WTC11 (cell line): ENCODE measurements at regions not wholly inside any gene's neighbourhood (a gene's known extent, or its start where the extent isn't known, plus 50 kb on each side); places are given as distances from the start of the nearest gene placed in this dataset.

Experiments used
- ATAC-seq: fragments of 200-7000 bp; cut with Tn5 transposase; 2 replicates; pipeline ENCODE4 v1.10.0; 2021; ENCODE audit warnings: mild to moderate bottlenecking, moderate library complexity
- CTCF ChIA-PET: fragments of 300-600 bp; sonication (Branson Sonifier 250); formaldehyde crosslinking; loops from one replicate; lab custom pipeline; 2021; ENCODE audit warnings: antibody characterized with exemption; lab: Charles Lee
- POLR2A ChIA-PET: fragments of 350-600 bp; sonication (Branson Sonifier 250); formaldehyde crosslinking; loops from one replicate; lab custom pipeline; 2021; ENCODE audit warnings: antibody characterized with exemption; lab: Charles Lee
- DNase-seq: peaks from one replicate; pipeline ENCODE4 v3.0.0; 2021; ENCODE audit warnings: low spot score
- H3K27ac Mint-ChIP-seq: 2 replicates; pipeline ENCODE4 v1.8.0; 2021; ENCODE audit warnings: mixed read lengths
- H3K27me3 Mint-ChIP-seq: 2 replicates; pipeline ENCODE4 v1.8.0; 2021; ENCODE audit warnings: low read depth, mild to moderate bottlenecking, moderate library complexity, mixed read lengths
- H3K36me3 Mint-ChIP-seq: 2 replicates; pipeline ENCODE4 v1.8.0; 2021; ENCODE audit warnings: mixed read lengths
- H3K4me1 Mint-ChIP-seq: 2 replicates; pipeline ENCODE4 v1.8.0; 2022; ENCODE audit warnings: mixed read lengths
- H3K4me3 Mint-ChIP-seq: 2 replicates; pipeline ENCODE4 v1.8.0; 2021; ENCODE audit warnings: mild to moderate bottlenecking, moderate library complexity, mixed read lengths
- H3K9me3 Mint-ChIP-seq: 2 replicates; pipeline ENCODE4 v1.8.0; 2021; ENCODE audit warnings: mixed read lengths
- ARID4B ChIP-seq: sonication (generic); formaldehyde crosslinking; IDR thresholded peaks from 2 replicates; pipeline ENCODE4 v1.8.0; 2023; ENCODE audit warnings: missing genetic modification reagents, mild to moderate bottlenecking, borderline replicate concordance
- ATF2 ChIP-seq: sonication (generic); formaldehyde crosslinking; IDR thresholded peaks from 2 replicates; pipeline ENCODE4 v1.8.1; 2022; ENCODE audit warnings: low read depth, missing genetic modification reagents, borderline replicate concordance
- CDX4 ChIP-seq: fragments of 250-450 bp; sonication (Bioruptor Pico); IDR thresholded peaks from 2 replicates; pipeline ENCODE4 v1.9.0; 2021; ENCODE audit warnings: moderate library complexity, mild to moderate bottlenecking, inconsistent platforms, borderline replicate concordance
- CREM ChIP-seq: sonication (generic); formaldehyde crosslinking; IDR thresholded peaks from 2 replicates; pipeline ENCODE4 v1.8.1; 2022; ENCODE audit warnings: mild to moderate bottlenecking, missing genetic modification reagents, moderate library complexity
- ERG ChIP-seq: fragments of 250-450 bp; sonication (Bioruptor Pico); IDR thresholded peaks from 2 replicates; pipeline ENCODE4 v1.8.0; 2021; ENCODE audit warnings: mild to moderate bottlenecking
- ESRRA ChIP-seq: sonication (generic); formaldehyde crosslinking; IDR thresholded peaks from 2 replicates; pipeline ENCODE4 v1.8.1; 2022; ENCODE audit warnings: mild to moderate bottlenecking, missing genetic modification reagents, borderline replicate concordance
- FOXK1 ChIP-seq: sonication (generic); formaldehyde crosslinking; IDR thresholded peaks from 2 replicates; pipeline ENCODE4 v1.8.0; 2022; ENCODE audit warnings: mild to moderate bottlenecking, moderate library complexity, missing genetic modification reagents
- GTF2I ChIP-seq: fragments of 250-450 bp; sonication (Bioruptor Pico); conservative IDR thresholded peaks from 2 replicates; pipeline ENCODE4 v1.4.0; 2021; ENCODE audit warnings: mild to moderate bottlenecking
- IRF1 ChIP-seq: sonication (generic); formaldehyde crosslinking; IDR thresholded peaks from 2 replicates; pipeline ENCODE4 v1.8.0; 2023; ENCODE audit warnings: missing genetic modification reagents
- OVOL2 ChIP-seq: fragments of 250-450 bp; sonication (Bioruptor Pico); IDR thresholded peaks from 2 replicates; pipeline ENCODE4 v1.9.0; 2021; ENCODE audit warnings: mild to moderate bottlenecking, borderline replicate concordance
- RORB ChIP-seq: fragments of 250-450 bp; sonication (Bioruptor Pico); IDR thresholded peaks from 2 replicates; pipeline ENCODE4 v1.9.0; 2021; ENCODE audit warnings: mild to moderate bottlenecking
- TCF7 ChIP-seq: sonication (generic); formaldehyde crosslinking; IDR thresholded peaks from 2 replicates; pipeline ENCODE4 v1.8.0; 2022; ENCODE audit warnings: mild to moderate bottlenecking, low read depth, missing genetic modification reagents, moderate library complexity
- ZNF263 ChIP-seq: sonication (generic); formaldehyde crosslinking; IDR thresholded peaks from 2 replicates; pipeline ENCODE4 v1.8.1; 2022; ENCODE audit warnings: low read depth, mild to moderate bottlenecking, moderate library complexity, missing genetic modification reagents
- ZNF416 ChIP-seq: fragments of 250-450 bp; sonication (Bioruptor Pico); IDR thresholded peaks from 2 replicates; pipeline ENCODE4 v1.9.0; 2021; ENCODE audit warnings: mild to moderate bottlenecking, inconsistent platforms
- ZNF532 ChIP-seq: fragments of 250-450 bp; sonication (Bioruptor Pico); IDR thresholded peaks from 2 replicates; pipeline ENCODE4 v1.9.0; 2021; ENCODE audit warnings: mild to moderate bottlenecking, borderline replicate concordance

GRCh38 chr5:61617039-61617438 lies 285.0 kb downstream of the ZSWIM6 start (continued):
- no peak for TF ChIP-seq ARID4B
- no peak for TF ChIP-seq GTF2I (CRISPR knock-in tag)

- ChIA-PET CTCF (interaction anchor here (0.5 to 1.3 kb wide), 2 partner anchors 255 to 287 kb away, joined by 3 read pairs; no protein-coding TSS in a partner anchor), POLR2A (no interaction called here)
- TF ChIP-seq ZNF416 (CRISPR knock-in tag): no peak
- H3K27me3 Mint-ChIP-seq: no peaks in the 10 kb centered on the region
- peak; percentile 82 for ATAC-seq
- H3K9me3 Mint-ChIP-seq: no peaks in the 10 kb centered on the region
- no peak overlapping the region for H3K4me3 Mint-ChIP-seq
- no peaks in the 10 kb centered on the region for H3K36me3 Mint-ChIP-seq
- DNase-seq: no peak
- H3K4me1 Mint-ChIP-seq: peaks cover 8% of the 10 kb centered on the region
- H3K27ac Mint-ChIP-seq: no peak overlapping the region
Observed at GRCh38 chr5:61617995-61618525, 286.0 kb downstream of the ZSWIM6 start.

GRCh38 chr5:61618577-61618976 lies 286.5 kb downstream of the ZSWIM6 start:
- DNase-seq: no peak
- no peak overlapping the region for H3K4me3 Mint-ChIP-seq
- peaks cover 13% of the 10 kb centered on the region for H3K4me1 Mint-ChIP-seq
- H3K36me3 Mint-ChIP-seq: no peaks in the 10 kb centered on the region
- H3K9me3 Mint-ChIP-seq: no peaks in the 10 kb centered on the region
- no peak for TF ChIP-seq ESRRA (CRISPR knock-in tag)
- TF ChIP-seq TCF7 (CRISPR knock-in tag): no peak
- no peak for TF ChIP-seq ZNF416 (CRISPR knock-in tag)
- no peak for TF ChIP-seq ATF2 (CRISPR knock-in tag)
- TF ChIP-seq FOXK1 (CRISPR knock-in tag): no peak
- TF ChIP-seq ZNF263: no peak
- no peak for TF ChIP-seq ZNF532 (CRISPR knock-in tag)
- no peak for TF ChIP-seq RORB (CRISPR knock-in tag)
- no peak for TF ChIP-seq CREM (CRISPR knock-in tag)
- no peak for TF ChIP-seq IRF1 (CRISPR knock-in tag)
- TF ChIP-seq ERG: no peak
- no peak for TF ChIP-seq OVOL2 (CRISPR knock-in tag)
- TF ChIP-seq CDX4 (CRISPR knock-in tag): no peak
- H3K27me3 Mint-ChIP-seq: no peaks in the 10 kb centered on the region
- CTCF ChIA-PET: interaction anchor here (1.3 kb wide), 1 partner anchor 256 kb away, joined by 3 read pairs; no protein-coding TSS in a partner anchor
- ATAC-seq: no peak
- POLR2A ChIA-PET: no interaction called here
- no peak overlapping the region for H3K27ac Mint-ChIP-seq
